Epidermal melanocyte (primary cell): ENCODE measurements at regions not wholly inside any gene's neighbourhood (a gene's known extent, or its start where the extent isn't known, plus 50 kb on each side); places are given as distances from the start of the nearest gene placed in this dataset.
A peak's percentile ranks its signal among the peaks of the same experiment; 100 is the strongest.
"Not testable (repeated sequence)": the region's sequence is repeated elsewhere in the genome, so short reads cannot be mapped to it uniquely, and the experiment has no call there.

Experiments
- DNase-seq: peaks from one replicate; pipeline ENCODE4 v3.0.0; 2011; ENCODE audit warnings: low spot score; ENCODE audit not compliant: insufficient read length

DNA sequence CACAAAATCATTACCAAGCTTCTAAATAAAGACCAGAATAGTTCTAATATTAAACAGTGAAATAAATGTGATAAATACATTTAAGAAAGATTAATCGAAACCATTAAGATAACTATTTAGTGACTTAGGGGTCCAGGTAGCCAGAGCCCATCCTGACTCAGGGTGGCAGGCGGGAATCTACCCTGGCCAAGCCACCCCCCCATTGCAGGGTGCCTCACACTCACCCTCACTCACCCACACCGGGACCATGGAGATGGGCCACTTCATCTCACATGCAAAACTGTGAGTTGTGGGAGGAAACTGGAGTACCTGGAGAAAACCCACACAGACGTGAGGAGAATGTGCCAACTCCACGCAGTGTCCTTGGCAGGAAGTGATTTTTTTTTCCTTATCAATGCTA lies 237.6 kb upstream of the HAND2 start:
- DNase-seq: no peak

DNA sequence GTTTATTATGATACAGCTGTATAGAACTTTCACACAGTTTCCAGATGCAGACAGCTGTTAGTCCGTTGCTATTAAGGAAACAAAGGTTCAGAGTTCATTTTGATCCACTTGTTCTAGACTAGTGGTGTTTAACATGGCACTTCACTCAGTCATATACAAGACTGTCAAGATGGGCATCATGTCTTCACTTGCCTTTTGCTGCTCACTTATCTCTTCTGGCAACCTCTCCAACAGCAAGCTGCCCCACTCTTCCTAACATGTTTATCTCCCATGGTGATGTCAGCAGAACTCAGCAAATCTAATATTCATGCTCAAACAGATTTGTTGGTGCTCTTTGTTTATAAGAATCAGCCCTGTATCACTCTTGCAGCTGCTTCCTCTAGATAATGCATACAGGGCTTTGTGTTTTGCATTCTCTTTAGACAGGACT lies 236.2 kb upstream of the HAND2 start:
- no peak for DNase-seq

DNA sequence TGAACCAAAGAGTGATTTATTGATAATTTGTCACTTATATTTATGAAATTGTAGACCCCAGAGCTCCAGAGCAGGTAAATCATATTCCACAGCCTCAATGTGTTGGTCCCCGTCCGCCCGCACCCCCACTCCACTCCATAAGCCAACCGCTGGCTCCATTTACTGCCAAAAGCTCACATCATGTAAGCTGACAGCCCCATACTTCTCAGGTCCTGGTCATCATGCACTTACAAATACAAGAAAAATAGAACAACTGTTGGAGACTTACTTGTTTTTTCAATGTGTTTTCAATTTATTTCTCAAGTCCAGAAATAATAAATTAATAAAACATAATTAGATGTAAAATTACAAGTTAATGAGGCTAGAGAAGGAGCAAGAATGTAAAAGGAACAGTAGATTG lies 235.7 kb upstream of the HAND2 start:
- DNase-seq: no peak

DNA sequence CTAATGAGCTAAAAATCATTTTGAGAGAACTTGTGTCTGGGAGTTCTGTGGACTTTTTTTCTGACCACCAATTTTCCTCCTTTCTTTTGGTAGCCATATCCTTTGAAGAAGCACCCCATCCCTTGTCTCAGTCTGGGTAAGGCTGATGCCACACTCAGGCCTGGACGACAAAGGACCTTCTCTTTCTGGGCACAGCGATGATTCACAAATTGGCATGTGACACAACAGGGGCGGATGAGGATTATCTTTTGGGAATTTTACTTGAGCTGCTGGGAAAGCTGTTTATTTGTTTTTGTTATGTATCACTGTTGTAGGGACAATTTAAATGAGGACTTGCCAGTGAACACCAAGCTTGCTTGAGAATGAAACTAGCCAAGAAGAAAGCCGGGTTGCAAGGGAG lies 233.4 kb upstream of the HAND2 start:
- no peak for DNase-seq

DNA sequence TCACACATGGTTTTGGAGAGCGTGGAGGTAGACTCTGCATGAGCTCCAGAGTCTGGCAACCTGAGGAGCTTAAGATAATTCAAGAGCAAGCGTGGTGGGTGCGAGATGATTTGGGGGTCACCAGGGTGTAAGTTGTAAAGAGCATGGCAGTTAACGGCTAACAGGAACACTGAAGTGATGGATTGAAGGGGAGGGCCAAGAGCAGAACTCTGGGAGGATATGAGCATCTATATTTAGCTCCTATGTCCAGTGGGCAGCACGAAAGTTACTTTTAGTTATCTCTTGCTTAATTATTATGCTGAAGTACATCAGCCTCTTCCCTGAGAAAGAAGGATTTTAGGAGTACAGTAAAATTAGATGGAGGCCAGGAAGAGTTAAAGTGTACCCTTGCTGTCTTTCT lies 231.9 kb upstream of the HAND2 start:
- no peak for DNase-seq

DNA sequence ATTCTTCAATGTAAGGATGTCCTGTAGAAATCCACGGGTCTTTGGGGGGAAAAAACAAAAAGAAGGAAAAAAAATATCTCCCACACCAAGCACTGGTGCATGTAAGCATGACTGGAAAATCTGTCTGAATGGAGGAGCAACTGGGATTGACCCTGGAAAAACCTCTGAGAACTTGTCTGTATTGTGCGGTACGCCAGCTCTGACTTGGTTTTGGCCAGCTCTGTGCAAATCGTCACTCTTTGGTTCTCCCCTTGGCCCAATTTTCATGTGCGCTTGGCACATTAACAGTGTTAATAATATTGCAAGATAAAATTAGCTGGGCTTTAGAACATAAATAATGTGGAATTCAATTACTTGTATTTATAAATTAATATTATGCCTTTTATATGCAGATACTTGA lies 231.2 kb upstream of the HAND2 start:
- DNase-seq: no peak

DNA sequence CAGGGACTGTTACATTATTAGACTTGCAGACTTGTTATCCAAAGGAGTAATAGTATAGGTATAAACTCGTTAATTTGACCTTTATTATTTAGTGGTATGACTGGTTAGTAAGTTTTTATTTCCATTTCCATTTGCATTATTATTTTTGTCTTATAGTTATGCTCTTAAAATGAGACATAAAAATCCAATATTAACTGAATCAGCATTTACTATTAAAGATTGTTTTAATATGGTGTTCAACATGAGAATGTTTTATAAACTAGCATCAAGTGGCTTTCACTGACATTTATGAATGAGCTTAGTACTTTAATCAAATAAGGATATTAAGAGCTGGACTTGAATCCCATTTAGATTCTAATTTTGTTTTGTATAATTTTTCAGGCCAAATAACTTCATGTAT lies 228.1 kb upstream of the HAND2 start:
- no peak for DNase-seq

DNA sequence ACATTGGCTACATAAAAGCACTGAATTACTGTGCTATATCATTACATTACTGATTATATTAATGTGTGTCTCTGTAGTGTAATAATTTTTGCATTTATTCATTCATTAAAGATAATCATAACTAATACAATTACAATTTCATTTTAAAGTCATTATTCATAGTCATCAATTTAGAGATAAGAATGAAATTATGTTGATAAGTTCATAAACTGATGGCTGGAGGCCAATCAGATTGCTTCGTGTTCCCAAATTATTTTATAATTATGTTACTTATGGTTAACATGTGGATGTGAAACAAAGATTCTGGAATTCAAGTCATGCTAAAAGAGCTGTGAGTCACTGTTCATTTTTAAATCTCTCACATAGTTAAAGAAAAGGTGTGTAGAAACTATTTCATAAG lies 223.4 kb upstream of the HAND2 start:
- DNase-seq: no peak

DNA sequence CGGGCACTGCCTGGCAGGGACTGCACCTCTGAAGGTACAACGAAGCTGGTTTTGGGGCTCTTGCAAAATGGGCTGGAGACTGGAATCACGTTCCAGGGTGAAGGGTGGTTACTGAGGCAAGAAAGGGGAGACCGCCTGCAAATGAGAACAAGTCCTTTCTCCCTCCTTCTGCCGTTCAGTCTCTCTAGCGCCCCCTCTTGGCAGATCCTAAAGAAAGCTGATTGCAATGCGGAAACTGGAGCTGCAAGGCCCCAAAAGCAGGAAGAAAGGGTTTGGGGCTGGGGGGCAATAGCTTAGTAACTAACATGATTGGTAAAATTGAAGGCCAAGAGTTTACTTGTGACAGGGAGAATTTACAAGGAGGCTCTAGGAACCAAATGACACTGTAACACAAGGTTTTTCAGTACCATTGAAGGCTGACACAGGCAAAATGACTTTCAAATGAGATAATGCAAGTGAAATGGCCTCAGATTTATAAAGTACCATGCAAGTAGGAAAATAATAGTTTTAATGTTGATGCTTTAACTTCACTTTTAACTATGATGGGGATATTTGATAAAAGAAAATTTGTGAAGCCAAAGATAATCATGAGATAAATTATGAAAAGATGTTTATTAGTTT lies 222.7 kb upstream of the HAND2 start:
- DNase-seq: no peak

DNA sequence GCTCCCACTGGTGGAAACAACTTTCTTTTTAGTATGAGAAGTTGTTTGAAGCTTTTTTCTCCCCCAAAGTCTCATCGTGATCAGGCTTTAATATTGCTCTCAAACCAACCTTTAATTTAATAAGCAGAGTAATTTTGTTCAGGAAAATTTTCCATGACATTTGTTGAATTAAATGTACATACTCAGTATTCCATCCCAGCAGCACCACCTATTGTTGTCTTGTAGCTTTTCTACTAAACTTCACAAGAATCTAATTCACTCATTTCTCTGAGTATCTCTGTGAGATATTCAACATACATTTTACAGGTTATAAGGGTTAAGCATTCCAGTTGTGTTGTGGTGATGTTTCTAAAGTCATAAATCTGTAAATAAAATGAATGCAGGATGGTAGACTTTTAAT lies 218.3 kb upstream of the HAND2 start:
- no peak for DNase-seq

DNA sequence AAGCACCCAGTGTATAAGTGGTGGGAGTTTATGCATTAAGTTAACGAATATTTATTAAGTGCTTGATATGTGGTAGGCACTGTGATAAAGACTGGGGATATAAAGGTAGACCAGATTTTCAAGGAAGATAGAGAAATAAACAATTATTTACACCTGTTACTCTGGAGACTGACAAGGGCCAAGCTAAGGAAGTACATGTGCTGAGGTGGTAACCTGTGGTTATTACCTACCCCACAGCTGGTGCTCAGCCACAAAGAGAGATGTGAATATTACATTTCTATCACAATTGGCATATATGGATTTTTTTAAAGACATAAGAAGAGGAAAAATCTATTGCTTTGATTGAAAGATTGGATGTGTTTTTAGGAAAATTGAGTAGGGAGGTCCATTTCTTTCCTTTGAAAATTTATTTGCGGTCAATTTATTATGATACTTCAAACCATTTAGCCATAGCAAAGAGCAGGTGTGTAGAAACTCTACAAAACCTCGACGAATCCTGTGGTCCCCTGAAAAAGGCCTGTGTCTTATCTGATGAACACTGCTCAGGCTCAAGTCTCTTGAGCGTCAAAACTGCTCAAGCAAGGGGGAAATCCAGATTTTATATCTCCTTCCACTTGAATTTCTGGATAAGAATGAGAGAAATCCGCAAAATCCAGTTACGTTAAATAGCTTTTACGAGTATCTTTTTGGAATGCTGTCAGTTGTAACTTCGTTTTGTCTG lies 217.7 kb upstream of the HAND2 start:
- no peak for DNase-seq

DNA sequence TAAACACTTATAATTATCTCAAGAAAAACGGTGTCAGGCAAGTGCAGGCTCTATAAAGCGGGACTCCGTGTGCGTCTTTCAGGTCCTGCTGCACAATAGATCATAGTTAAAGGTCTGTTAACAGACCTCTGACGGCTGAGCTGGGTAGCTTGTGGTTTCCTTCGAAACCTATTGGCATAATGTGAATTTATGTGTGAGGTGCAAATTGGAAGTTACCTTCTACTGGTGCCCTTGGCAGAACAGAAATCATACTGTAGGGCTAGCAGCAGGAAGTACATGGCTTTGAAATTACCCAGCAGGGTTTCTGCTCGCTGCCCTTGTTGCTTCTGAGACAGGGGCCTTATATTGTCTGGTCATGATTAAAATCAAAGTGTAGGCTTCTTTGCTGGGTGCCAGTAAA lies 216.4 kb upstream of the HAND2 start:
- DNase-seq: no peak

DNA sequence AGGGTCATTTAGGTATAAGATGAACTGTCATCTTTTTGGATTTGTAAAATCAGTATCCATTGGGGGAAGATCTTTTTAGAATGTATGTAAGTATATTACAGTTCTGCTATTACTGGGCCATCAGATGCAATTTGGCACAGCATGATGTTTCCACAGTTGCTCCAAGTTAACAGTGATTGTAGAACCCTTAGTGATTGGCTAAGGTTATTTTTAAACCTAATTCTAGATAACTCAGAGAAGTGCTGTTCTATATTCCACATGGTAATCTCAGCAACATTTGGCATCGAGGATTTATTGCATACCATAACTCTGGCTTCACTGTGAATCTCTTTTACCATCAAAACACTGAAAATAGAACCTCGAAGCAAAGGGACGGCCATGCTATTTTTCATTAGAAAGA lies 215.7 kb upstream of the HAND2 start:
- DNase-seq: no peak

DNA sequence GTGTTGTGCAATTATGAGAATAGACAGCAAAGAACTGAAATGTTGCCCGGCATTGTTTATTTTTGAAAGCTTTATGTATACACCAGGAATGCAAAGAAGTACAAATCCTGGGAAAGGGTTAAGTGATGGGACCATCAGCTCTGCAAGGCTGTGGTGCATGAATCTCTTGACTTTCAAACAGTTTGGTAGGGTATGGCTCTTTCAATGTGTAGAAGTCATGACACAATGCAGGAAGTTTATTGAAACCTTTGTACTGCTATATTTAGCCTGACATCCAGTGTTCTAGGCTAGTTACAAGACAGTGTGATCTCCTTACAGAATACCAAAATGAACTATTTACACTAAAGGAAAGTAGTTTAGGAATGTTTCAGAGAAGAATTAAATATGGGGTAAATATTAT lies 206.8 kb upstream of the HAND2 start:
- DNase-seq: no peak

DNA sequence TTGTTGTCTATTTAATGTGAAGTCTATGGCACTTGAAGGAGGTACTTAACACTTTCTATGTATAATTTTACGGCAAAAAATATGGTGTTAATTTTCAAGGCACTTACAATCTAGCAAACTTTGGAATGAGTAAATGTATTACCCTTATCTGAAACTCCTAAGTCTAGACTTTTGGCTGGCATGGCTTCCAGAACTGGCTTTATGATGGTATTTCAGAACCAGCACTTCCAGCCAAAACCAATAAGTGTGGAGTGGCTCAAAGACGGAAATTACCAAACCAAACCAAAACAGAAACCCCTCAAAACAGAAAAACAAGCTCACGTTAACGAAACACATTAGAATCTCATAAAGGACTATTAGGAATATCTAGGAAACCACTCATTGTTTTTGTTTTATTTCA lies 205.6 kb upstream of the HAND2 start:
- no peak for DNase-seq

DNA sequence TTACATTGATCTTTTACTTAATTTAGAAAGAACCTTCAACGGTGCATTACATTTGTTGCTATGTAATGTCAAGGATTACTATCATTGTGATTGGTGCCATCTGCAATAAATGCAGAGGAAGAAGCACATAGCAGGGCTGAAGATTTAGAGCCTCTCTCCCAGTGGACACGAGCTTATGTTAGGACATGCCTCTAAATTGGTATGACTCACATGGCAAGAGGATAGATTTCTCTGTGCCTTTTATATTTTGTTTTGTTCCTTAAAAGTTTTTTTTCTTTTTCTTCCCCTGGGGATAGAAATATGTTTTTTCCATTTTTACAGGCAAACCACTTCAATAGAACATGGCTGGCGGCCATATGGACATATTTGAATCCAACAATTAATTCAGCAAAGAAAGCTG lies 205.0 kb upstream of the HAND2 start:
- DNase-seq: peak; percentile 31

DNA sequence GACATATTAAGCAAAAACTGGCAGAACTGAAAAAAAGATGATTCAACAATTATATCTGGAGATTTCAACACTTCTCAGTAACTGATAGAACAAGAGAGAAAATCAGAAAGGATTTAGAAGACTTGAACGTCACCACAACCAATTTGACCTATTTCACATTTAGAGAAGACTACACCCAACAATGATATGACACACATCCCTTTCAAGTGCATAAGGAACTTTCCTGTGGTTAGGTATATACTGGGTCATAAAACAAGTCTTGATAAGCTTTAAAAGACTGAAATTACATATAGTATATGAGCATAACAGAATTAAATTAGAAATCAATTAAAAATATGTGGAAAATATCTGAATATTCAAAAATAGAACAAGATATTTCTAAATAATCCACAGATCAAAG lies 201.2 kb upstream of the HAND2 start:
- no peak for DNase-seq

DNA sequence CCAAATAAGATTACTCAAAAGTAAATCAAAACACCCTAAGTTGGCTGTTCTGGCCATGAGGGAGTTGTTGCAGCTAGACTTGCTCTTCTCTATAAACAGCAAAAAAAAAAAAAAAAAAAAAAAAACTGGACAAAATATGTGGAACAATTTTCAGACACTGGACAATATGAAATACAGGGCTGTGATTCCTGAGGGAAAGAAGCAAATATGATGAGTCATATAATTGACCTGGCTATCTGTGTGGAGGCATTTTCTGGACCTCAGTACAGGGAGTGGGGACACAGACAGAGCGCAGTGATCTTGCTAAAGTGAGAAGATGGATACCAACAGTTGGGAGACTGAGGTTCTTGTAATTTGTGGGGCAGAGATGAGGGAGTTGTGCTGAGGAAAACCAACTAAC lies 192.0 kb upstream of the HAND2 start:
- no peak for DNase-seq

DNA sequence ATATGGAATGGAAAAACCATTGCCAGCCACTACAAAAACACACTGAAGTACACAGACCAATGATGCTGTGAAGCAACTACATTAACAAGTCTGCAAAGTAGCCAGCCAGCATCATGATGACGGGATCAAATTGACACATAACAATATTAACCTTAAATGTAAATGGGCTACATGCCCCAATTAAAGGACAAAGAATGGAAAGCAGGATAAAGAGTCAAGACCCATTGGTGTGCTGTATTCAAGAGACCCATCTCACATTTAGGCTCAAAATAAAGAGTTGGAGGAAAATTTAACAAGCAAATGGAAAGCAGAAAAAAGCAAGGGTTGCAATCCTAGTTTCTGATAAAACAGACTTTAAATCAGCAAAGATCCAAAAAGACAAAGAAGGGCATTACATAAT lies 188.5 kb upstream of the HAND2 start:
- not testable (repeated sequence) for DNase-seq

DNA sequence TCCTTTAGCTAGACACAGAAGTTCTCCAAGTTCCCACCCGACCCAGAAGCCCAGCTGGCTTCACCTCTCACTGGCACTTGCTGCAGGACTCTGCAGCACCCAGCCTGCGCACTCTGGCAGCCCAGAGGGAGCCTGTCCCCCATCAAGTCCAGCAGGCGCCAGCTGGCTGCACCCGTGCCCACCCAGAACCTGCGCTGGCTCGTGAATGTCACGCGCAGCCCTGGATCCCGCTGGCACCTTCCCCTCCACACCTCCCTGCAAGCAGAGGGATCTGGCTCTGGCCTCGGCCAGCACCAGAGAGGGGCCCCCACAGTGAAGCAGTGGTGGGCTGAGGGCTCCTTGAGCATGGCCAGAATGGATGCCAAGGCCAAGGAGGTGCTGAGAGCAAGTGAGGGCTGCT lies 187.6 kb upstream of the HAND2 start:
- DNase-seq: no peak

DNA sequence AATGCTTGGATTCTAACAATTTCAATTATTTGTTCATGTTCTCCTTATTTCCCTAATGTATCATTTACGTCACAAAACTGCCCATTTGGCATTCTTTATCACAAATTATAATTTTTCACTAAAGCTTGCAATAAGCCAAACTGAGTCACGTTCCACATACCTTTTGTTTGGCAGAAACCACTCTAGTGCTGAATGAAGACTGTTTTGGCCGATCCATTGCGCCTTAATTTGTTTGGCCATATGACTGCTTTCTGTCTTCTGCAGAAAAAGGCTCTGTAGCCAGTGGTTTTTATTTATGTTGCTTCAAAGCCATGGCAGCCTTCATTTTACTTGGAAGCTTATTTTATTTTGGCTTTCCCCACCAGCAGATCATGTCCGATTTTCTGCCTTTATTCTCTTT lies 184.4 kb upstream of the HAND2 start:
- DNase-seq: no peak

DNA sequence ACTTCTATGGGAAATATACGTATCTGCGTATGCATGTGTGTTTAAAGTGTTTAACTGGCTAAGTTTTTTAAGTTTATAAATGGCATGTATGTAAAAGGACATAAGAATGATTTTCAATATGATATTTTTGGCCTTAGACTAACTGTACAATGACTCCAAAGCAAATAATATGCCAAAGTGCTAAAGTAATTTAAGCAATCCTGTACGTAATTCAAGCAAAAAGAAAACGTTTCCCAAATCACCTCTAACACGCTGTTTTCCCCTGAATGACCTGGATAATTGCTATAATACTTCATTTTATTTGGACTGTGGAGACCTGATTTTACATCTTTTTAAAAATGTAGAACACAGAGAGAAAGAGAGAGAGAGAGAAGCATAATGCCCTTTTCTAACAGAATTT lies 183.0 kb upstream of the HAND2 start:
- DNase-seq: no peak

DNA sequence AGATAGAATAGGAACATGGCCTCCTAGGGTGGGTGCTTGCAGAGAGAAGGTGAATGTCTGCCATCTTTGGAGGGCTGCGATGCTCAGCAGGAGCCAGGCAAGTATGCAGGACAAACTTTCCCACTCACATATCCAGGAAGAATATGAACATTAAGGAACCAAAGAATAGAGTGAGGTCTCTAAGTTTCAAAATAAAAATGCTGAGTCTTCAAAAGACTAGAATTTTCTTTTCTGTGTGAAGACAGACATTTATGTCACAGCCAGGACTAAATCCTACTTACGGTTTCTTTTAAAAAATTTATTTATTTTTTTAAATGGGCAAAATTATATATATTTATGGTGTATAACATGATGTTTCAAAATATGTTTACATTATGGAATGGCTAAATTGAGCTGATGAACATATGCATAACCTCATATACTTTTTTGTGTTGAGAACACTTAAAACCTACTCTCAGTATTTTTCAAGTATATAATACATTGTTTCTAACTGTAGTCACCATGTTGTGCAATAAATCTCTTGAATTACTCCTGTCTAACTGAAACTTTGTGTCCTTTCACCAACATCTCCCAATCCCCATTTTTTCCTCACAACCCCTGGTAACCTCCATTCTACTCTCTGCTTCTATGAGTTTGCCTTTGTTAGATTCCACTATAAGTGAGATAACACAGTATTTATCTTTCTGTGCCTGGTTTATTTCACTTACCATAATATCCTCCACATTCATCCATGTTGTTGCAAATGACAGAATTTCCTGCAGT lies 177.8 kb upstream of the HAND2 start:
- no peak for DNase-seq
